ENCODE measurements at regions not wholly inside any gene's neighbourhood (a gene's known extent, or its start where the extent isn't known, plus 50 kb on each side); places are given as distances from the start of the nearest gene placed in this dataset.

GRCh38 chr3:165404357-165405027 lies 208.3 kb upstream of the SLITRK3 start:
- TF ChIP-seq EP300 (IDR thresholded peaks at IDR 0.05) = no peak
- TF ChIP-seq CTCF (IDR thresholded peaks at IDR 0.05) = no peak

Data from gastroesophageal sphincter (tissue), 3 donors.